GM19324 (cell line): ENCODE measurements at regions not wholly inside any gene's neighbourhood (a gene's known extent, or its start where the extent isn't known, plus 50 kb on each side); places are given as distances from the start of the nearest gene placed in this dataset.
"Not testable (repeated sequence)": the region's sequence is repeated elsewhere in the genome, so short reads cannot be mapped to it uniquely, and the experiment has no call there.

ENCODE experiments used
- ATAC-seq: cut with Tn5 transposase; IDR thresholded peaks from one replicate; pipeline ENCODE4 v1.9.1; 2021; ENCODE audit warnings: mild to moderate bottlenecking, moderate library complexity; ENCODE audit not compliant: unreplicated experiment, low FRiP score

DNA sequence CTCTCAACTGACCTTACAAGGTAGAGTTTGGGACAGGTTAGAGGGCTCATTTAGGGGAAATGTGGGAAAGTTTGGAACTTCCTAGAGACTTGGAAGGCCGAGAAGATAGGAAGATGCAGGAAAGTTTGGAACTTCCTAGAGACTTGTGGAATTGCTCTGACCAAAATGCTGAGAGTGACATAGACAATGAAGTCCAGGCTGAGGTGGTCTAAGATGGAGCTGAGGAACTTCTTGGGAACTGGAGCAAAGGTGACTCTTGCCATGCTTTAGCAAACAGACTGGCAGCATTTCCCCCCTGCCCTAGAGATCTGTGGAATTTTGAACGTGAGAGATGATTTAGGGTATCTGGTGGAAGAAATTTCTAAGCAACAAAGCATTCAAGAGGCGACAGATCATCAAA, 258.9 kb upstream of the GULP1 start:
- no peak for ATAC-seq

DNA sequence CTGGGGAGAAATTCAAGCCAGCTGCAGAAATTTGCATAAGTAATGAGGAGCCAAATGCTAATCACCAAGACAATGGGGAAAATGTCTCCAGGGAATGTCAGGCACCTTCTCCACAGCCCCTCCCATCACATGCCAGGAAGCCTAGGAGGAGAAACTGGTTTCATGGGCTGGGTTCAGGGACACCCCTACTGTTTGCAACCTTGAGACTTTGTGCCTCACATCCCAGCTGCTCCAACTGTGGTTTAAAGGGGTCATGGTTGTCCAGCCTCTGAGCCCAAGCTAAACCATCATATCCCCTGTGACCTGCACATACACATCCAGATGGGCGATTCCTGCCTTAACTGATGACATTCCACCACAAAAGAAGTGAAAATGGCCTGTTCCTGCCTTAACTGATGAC, 258.4 kb upstream of the GULP1 start:
- ATAC-seq = not testable (repeated sequence)

DNA sequence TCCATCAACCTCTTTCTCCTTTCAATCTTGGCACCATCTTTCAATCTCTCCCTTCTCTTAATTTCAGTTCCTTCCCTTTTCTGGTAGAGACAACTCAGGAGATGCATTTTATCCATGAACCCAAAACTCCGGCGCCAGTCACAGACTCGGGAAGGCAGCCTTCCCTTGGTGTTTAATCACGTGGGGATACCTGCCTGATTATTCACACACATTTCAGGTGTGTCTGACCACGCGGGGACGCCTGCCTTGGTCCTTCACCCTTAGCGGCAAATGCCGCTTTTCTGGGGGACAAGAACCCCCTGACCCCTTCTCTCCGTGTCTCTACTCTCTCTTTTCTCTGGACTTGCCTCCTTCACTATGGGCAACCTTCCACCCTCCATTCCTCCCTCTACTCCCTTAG, 257.6 kb upstream of the GULP1 start:
- ATAC-seq = not testable (repeated sequence)

DNA sequence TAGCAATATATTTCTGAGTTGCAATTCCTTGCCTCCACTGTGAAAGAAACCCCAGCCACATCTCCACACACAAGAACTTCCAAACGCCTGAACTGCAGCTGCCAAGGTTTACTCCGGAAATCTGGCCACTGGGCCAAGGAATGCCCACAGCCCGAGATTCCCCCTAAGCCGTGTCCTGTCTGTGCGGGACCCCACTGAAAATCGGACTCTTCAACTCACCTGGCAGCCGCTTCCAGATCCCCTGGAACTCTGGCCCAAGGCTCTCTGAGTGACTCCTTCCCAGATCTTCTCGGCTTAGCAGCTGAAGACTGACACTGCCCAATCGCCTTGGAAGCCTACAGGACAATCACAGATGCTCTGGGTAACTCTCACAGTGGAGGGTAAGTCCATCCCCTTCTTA, 256.3 kb upstream of the GULP1 start:
- not testable (repeated sequence) for ATAC-seq

DNA sequence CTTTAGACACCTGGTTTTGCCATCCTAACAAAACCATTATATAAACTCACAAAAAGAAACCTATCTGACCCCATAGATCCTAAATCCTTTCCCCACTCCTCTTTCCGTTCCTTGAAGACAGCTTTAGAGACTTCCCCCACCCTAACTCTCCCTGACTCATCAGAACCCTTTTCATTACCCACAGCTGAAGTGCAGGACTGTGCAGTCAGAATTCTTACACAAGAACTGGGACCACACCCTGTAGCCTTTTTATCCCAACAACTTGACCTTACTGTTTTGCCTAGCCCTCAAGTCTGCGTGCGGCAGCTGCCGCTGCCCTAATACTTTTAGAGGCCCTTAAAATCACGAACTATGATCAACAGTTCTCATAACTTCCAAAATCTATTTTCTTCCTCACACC, 254.9 kb upstream of the GULP1 start:
- not testable (repeated sequence) for ATAC-seq

DNA sequence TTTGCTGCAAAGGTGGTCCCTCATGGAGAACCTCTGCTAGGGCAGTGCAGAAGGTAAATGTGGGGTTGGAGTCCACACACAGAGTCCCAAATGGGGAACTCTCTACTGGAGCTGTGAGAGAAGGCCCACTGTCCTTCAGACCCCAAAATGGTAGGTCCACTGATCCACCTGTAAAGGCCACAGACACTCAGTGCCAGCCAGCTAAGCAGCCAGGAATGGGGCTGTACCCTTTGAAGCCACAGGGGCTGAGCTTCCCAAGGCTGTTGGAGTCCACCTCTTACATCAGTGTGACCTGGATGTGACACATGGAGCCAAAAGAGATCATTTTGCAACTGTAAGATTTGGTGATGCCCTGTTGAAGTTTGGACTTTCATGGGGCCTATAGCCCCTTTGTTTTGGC, 252.4 kb upstream of the GULP1 start:
- no peak for ATAC-seq

DNA sequence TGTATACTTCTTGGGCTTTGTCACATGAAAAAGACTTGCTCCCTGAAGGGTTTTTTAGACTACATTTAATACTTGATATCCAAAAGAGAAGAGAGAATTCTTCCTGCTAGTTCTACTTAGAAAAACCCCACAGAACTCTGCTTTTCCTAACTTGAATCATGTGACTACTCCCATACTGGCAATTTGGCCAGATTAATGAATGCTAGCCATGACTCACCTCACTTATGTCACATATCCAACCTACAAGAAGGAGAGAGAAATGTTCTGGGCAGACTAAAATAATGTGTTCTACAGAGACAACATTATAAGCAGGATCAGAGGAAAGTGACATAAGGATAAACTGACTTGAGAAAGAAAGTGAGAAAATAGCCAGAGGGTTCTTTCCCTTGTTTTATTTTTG, 249.3 kb upstream of the GULP1 start:
- ATAC-seq = no peak

DNA sequence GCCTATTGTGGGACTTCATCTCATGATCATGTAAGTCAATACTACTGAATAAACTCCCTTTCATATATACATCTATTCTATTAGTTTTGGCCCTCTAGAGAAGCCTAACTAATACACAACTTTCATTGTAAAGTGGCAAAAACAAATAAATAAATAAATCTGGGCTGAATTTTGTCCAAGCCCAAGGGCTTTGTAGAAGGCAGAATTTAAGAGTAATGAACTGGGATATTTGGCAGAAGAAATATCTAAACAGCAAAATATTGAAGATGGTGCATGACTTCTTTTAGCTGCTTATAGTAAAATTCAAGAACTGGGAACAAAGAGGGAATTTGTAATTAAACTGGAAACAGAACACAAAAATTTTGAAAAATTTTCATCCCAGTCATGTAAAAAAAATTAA, 246.7 kb upstream of the GULP1 start:
- ATAC-seq = no peak

DNA sequence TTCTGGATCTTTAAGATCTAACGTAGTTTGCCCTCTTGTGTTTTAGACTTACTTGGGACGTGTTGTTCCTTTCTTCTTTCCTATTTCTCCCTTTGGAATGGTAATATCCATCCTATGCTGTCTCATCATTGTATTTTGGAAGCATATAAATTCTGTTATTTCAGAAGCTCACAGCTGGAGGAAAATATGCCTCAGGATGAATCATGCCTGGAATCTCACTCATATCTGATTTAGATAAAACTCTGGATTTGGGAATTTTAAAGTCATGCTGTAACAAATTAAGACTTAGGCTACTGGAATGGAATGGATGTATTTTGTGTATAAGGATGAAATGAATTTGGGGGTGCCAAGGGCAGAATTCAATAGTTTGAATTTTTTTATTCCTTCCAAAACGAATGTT, 245.2 kb upstream of the GULP1 start:
- no peak for ATAC-seq

DNA sequence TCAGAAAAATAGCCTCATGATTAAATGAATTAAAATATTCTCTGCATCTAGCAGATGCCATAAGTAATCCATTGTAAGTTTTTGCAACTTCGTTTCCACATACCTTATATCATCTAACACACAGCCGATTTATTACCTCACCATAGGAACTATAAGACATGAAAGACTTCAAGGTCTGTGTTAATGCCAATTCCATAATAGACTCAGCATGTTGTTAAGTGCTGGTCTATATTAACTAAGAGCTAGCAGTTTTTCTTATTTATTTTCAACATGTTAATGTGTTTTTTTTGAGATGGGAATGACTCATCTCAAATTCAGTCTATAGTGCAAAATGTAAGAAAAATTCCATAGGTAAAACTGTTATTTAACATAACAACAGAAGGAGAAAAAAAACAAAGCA, 243.9 kb upstream of the GULP1 start:
- ATAC-seq = no peak

DNA sequence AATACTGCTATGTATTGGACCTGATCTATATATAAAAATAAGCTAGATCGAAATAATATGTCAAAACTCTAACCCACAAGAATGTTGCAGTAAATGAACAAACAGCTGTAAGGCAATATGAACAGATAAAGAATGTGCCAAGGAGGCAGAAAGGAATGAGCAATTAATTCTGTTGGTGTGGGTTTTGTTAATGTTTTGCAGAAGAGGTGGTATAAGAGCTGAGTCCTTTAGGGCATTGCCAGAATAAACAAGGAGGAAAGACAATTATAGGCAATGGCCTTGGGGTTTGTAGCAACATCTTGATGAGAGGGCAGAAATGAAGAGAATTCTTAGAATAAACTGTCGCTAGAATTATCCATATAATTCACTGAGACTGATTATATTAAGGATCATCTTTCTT, 240.9 kb upstream of the GULP1 start:
- ATAC-seq = no peak

DNA sequence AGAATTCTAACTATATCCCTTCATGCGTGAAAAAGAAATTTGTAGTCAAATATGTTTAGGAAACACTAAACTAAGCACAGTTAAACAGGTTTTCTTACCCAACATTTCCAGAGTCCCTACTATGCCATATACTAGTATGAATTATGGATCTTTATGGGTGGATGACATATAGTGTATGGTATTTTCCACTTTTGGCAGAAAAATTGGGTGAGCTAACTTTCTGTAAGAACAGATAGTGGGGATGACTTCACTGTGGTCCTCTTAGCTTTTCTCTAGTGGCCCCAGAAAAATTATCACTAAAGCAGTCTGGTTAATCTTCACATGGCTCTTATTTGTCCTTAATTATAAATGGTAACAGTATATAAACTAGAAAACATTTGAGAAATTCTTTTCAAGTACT, 240.0 kb upstream of the GULP1 start:
- no peak for ATAC-seq

DNA sequence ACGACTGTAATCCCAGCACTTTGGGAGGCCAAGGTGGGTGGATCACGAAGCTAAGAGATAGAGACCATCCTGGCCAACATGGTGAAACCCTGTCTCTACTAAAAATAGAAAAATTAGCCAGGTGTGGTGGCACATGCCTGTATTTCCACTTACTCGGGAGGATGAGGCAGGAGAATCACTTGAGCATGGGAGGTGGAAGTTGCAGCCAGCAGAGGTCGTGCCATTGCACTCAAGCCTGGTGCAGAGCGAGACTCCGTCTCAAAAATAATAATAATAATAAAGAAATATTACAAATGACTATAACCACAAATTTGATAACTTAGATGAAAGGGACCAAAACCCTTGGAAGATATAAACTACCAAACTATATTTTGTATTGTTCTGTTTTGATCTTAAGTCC, 226.3 kb upstream of the GULP1 start:
- no peak for ATAC-seq

DNA sequence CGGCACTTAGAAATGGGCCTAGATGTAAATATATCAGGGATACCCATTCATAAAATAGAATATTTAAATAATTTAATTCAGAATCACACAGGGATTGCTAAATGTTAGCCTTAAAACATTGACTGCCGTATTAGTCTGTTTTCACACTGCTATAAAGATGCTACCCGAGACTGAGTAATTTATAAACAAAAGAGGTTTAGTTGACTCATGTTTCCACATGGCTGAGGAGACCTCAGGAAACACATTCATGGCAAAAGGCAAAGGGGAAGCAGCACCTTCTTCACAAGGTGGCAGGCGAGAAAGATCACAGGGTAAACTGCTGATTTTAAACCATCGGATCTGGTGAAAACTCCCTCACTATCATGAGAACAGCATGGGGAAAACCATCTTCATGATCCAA, 223.6 kb upstream of the GULP1 start:
- ATAC-seq = no peak

DNA sequence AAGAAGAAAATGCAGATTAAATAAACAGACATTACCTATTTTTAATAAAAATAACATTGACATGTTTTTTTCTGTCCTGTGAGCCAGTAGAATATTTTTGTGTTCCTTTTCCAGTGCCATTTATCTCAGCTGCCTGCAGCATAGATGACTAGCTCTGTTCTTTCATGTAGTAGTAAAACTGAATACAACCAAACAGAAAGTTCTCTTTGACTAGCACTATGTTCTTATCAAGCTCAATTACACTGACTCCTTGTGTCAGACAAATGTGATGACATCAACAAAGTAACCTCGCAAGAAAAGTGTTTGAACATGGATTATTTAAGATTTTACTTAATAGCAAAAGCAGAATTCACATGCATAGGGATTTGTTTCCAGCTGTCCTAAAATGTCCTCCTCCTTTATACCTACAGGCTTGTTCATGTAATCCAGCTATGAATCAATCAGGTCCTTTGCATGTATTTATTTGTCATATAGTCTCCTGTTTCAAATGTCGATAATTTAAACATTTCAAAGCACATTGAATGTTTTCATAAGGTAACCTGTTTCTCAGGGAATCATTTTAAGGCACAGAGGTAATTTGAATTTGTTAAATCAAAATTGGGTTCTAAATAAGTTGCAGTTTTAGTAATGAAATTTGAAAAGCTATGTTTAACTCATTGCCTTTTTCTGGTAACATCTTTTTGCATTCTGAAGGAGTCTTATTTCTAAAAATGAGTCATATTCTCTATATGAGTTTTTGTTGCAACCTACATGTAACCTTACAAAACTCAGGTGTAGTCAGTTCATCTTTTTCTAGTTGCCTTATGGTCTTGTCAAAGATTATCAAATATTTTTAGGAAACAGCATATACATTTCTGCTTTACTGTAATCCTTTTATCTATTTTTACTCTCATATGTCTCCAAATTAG, 215.3 kb upstream of the GULP1 start:
- no peak for ATAC-seq

DNA sequence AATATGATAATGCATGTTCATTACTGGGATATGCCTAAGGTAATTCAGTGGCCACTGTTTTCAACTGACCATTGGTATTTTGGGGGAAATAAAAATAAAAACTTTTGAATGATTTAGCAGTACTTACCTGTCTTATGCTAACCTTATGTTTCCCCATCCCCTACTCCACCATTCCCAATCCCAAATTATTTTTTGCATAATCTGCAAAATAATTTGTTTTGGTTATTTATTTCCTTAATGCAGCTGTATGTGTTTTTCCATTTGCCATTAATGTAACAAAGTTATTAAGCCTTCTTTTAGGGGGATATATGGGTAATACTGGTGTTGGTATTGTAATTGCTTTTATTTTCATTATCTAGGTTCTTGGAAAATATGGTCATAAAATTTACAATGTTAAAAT, 213.9 kb upstream of the GULP1 start:
- no peak for ATAC-seq

DNA sequence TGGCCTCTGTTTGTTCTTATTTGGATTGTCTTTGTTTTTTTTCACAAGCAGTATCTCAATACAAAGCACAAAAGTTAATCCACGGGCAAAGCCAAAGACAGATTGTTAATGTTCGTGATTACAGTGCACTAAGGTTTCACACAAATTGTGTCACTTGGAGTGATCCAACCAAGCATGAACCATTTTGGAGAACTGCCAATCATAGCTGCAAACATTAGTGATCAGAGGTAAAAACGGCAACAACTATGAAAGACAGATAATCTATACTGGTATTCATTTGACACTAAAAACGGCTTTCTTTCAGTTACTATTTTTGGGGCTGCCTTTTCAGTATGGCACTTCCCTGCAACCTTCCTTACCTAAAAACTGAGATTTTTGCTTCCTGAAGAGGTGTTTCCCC, 213.1 kb upstream of the GULP1 start:
- ATAC-seq = no peak

DNA sequence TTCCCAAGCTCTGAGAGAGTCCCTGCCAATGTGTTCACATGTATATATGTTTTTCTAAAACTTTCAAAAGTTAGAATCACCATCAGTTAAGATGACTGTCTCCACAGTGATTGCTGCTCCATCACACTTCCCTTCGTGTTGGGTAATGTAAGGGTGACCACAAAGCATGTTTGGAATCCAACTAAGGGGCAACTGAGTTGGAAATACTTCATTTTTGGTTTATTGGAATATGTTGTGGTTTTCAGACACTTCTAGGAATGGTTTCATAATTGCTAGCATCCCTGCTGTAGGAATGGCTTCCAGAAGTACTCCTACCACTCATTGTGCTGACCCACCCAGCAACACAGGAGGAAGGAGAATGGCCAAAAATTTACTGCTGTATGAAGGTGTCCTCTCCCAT, 212.5 kb upstream of the GULP1 start:
- ATAC-seq = no peak

DNA sequence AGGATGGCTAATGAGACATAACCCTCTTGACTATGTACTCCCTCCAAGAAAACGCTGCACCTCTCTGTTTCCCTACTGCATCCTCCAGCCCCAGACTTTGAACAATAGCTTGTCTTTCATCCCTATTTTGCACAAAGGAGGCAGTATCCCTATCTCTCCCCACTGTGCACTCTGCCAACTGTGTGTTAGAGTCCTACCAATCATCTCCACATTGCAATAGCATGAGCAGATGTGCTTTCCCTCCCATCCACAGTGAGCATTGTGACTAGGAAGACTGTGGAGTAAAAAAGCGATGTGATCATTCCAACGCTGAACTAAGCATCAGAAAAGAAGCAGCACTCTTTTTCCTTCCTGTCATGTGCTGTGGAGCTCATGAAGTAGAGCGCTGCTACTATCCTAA, 206.3 kb upstream of the GULP1 start:
- ATAC-seq = no peak

DNA sequence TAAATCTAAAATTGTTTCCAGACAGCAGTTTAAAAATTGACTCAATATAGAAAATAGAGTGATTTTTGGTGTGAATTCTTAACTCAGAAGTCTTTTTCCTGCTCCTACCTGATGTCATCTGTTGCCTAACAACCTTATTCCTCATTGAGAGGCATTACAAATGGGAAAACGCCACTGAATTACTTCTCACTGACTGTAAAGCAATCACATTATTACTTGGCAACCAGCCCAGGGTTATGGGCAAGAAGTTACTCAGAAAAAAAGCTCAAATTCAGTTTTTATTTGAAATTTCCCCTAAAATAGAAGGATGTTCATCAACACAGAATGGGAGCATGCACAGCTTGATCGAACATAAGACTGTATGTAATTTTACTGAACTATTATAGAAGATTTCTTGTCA, 201.8 kb upstream of the GULP1 start:
- no peak for ATAC-seq

DNA sequence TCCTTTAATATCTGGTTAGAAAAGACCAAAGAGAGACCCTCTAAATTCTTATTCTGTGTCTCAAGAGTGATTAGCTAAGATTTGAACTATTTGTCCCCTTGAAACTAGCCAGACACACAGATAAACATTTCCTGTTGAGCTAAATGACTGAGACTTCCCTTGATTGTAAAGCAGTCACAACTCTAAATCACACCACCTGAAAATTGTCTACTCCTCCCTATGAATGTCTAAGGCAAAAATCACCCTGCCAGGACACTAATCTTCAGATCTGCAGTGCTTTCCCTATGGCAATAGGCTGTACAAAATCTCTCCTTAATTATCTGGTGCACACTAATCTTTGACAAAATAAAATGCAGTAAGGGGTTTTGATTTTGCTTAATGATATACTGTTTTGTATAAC, 200.5 kb upstream of the GULP1 start:
- ATAC-seq = no peak

DNA sequence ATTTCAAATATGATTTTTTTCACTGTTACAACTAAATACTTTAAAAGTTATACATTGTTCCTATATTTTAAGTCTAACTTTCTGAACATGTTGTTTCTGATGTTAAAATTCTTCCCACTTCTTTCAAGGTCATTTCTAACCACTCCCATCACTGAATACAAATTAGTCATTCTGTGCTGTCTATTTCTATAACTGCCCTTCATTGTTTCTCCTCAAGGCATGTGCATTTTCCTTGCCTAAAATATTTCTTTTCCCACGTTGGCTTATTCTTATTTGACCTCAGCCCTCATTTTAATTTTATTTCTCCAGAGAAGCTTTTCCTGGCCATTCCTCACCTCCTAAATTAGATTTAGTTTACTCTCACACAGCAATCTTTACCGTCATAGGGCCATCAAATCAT, 198.9 kb upstream of the GULP1 start:
- ATAC-seq = no peak

DNA sequence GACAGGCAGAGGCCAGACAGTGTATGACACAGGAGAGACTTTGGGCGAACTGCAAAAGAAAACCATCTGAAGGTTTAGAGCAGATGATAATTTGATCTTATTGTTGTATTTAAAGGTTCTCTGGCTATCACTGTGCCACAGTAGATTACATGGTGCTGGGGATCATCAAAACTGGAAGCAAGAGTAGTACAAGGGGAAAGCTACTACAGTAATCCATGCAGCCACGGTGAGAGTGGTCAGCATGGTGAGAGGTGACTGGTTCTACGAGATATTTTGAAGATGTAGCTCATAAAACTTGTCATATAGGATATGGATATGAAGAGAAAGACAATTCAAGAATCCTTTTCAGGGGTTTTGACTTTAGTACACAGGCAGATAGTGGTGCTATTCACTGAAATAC, 194.8 kb upstream of the GULP1 start:
- ATAC-seq = no peak
